Stimulated activated CD8-positive, alpha-beta memory T cell treated with anti-CD3 and anti-CD28 coated beads, Interleukin-4, amount 100 ng/mL, for 1 hour (primary cell): ENCODE measurements at regions not wholly inside any gene's neighbourhood (a gene's known extent, or its start where the extent isn't known, plus 50 kb on each side); places are given as distances from the start of the nearest gene placed in this dataset.

ENCODE experiments used
- DNase-seq, 2 donors: peaks; one replicate each; pipeline ENCODE4 v3.0.0-alpha.2; 2020; ENCODE audit warnings: low read depth in 2 of 2, low spot score in 1 of 2

- no peak for DNase-seq
Observed at GRCh38 chr12:31868965-31869364, 90.2 kb upstream of the RESF1 start.

- no peak for DNase-seq
Observed at GRCh38 chr12:31867292-31867691, 91.9 kb upstream of the RESF1 start.

- no peak for DNase-seq
Observed at GRCh38 chr12:31866523-31866922, 92.7 kb upstream of the RESF1 start.

- DNase-seq = no peak
Observed at GRCh38 chr12:31865023-31865422, 94.2 kb upstream of the RESF1 start.

- no peak for DNase-seq
Observed at GRCh38 chr12:31861360-31861759, 97.9 kb upstream of the RESF1 start.

GRCh38 chr12:31860401-31860800, 98.8 kb upstream of the RESF1 start:
- DNase-seq = no peak

GRCh38 chr12:31859232-31859977, 99.8 kb upstream of the RESF1 start:
- no peak for DNase-seq

- no peak for DNase-seq
Observed at GRCh38 chr12:31855427-31855826, 103.8 kb upstream of the RESF1 start.

GRCh38 chr12:31853977-31854376, 105.2 kb upstream of the RESF1 start:
- DNase-seq = no peak

GRCh38 chr12:31853520-31853919, 105.7 kb upstream of the RESF1 start:
- DNase-seq = no peak

GRCh38 chr12:31850268-31850667, 108.9 kb upstream of the RESF1 start:
- DNase-seq = no peak

- DNase-seq = no peak
Observed at GRCh38 chr12:31849090-31849687, 110.0 kb upstream of the RESF1 start.

GRCh38 chr12:31846405-31846804, 112.8 kb upstream of the RESF1 start:
- DNase-seq = no peak

- DNase-seq = no peak
Observed at GRCh38 chr12:31845613-31846322, 113.4 kb upstream of the RESF1 start.

GRCh38 chr12:31843398-31844095, 114.7 kb upstream of the AMN1 start:
- DNase-seq = no peak

GRCh38 chr12:31837913-31838312, 109.1 kb upstream of the AMN1 start:
- DNase-seq = no peak

GRCh38 chr12:31835276-31835882, 106.6 kb upstream of the AMN1 start:
- DNase-seq = no peak

GRCh38 chr12:31834150-31834549, 105.3 kb upstream of the AMN1 start:
- no peak for DNase-seq

GRCh38 chr12:31832740-31833729, 104.2 kb upstream of the AMN1 start:
- DNase-seq = peak in 1 of 2 donors; percentile 2

- DNase-seq = no peak
Observed at GRCh38 chr12:31828071-31828470, 99.2 kb upstream of the AMN1 start.
